ENCODE measurements at regions not wholly inside any gene's neighbourhood (a gene's known extent, or its start where the extent isn't known, plus 50 kb on each side); places are given as distances from the start of the nearest gene placed in this dataset.

- no peak for DNase-seq (ENCODE audit: low read depth)
- TF ChIP-seq CTCF (IDR thresholded peaks at IDR 0.05; ENCODE audit: insufficient read depth, low read length), result no peak
- H3K4me3 ChIP-seq (ENCODE audit: low read depth, low read length), result no peak overlapping the region
Observed at GRCh38 chr13:88294368-88294767, 623.2 kb downstream of the SLITRK5 start.

GRCh38 chr13:88303157-88303556, 632.0 kb downstream of the SLITRK5 start:
- H3K4me3 ChIP-seq (ENCODE audit: low read depth, low read length), result no peak overlapping the region
- DNase-seq (ENCODE audit: low read depth), result no peak
- no peak for TF ChIP-seq CTCF (IDR thresholded peaks at IDR 0.05; ENCODE audit: insufficient read depth, low read length)

- no peak for DNase-seq (ENCODE audit: low read depth)
- TF ChIP-seq CTCF (IDR thresholded peaks at IDR 0.05; ENCODE audit: insufficient read depth, low read length), result no peak
- H3K4me3 ChIP-seq (ENCODE audit: low read depth, low read length), result no peak overlapping the region
Observed at GRCh38 chr13:88303605-88304004, 632.4 kb downstream of the SLITRK5 start.

GRCh38 chr13:88314496-88314895, 643.3 kb downstream of the SLITRK5 start:
- H3K4me3 ChIP-seq (ENCODE audit: low read depth, low read length), result no peak overlapping the region
- TF ChIP-seq CTCF (IDR thresholded peaks at IDR 0.05; ENCODE audit: insufficient read depth, low read length), result no peak
- DNase-seq (ENCODE audit: low read depth), result no peak

GRCh38 chr13:88329066-88329465, 657.9 kb downstream of the SLITRK5 start:
- TF ChIP-seq CTCF (IDR thresholded peaks at IDR 0.05; ENCODE audit: insufficient read depth, low read length), result no peak
- DNase-seq (ENCODE audit: low read depth), result no peak
- H3K4me3 ChIP-seq (ENCODE audit: low read depth, low read length), result no peak overlapping the region

- no peak for DNase-seq (ENCODE audit: low read depth)
- no peak overlapping the region for H3K4me3 ChIP-seq (ENCODE audit: low read depth, low read length)
- TF ChIP-seq CTCF (IDR thresholded peaks at IDR 0.05; ENCODE audit: insufficient read depth, low read length), result no peak
Observed at GRCh38 chr13:88339271-88339741, 668.1 kb downstream of the SLITRK5 start.

- TF ChIP-seq CTCF (IDR thresholded peaks at IDR 0.05; ENCODE audit: insufficient read depth, low read length), result no peak
- DNase-seq (ENCODE audit: low read depth), result no peak
- no peak overlapping the region for H3K4me3 ChIP-seq (ENCODE audit: low read depth, low read length)
Observed at GRCh38 chr13:88345171-88345847, 674.1 kb downstream of the SLITRK5 start.
